ENCODE measurements at regions not wholly inside any gene's neighbourhood (a gene's known extent, or its start where the extent isn't known, plus 50 kb on each side); places are given as distances from the start of the nearest gene placed in this dataset.
A peak's percentile ranks its signal among the peaks of the same experiment; 100 is the strongest.

GRCh38 chr1:234680331-234680904 is 70.4 kb upstream of the IRF2BP2 start:
- no peak for ATAC-seq
- BruUV-seq (replicated peaks): no TSS peak
- H3K9me3 ChIP-seq (replicated peaks; ENCODE audit: control insufficient read depth, insufficient read depth, low read depth, low read length): no peaks in the 10 kb centered on the region
- no peak overlapping the region for H2AFZ ChIP-seq (ENCODE audit: low read depth, low read length)
- intact Hi-C loops (cut with micrococcal nuclease) (no loop called here), in situ Hi-C loops (cut with MboI) (no loop called here)
- H3K27me3 ChIP-seq (ENCODE audit: control insufficient read depth in 2 of 2, insufficient read depth in 2 of 2, low read length in 2 of 2): no peaks in the 10 kb centered on the region
- H3K9me1 ChIP-seq (ENCODE audit: control insufficient read depth, insufficient read depth, low read length): no peaks in the 10 kb centered on the region
- H3K4me3 ChIP-seq: no peak overlapping the region
- H3K36me3 ChIP-seq (ENCODE audit: control insufficient read depth, insufficient read depth, low read length): no peaks in the 10 kb centered on the region
- ChIA-PET POLR2A (interaction anchor here (0.8 kb wide), 1 partner anchor 61 kb away, joined by 4 read pairs; no protein-coding TSS in a partner anchor), CTCF (ENCODE audit: low intra/inter-chr PET ratio) (no interaction called here)
- no peak overlapping the region for H3K9ac ChIP-seq (ENCODE audit: insufficient read depth in 1 of 2, low read depth in 2 of 2, low read length in 2 of 2)
- H3K4me1 ChIP-seq (replicated peaks in 1 of 2; ENCODE audit: control insufficient read depth in 2 of 2, insufficient read depth in 2 of 2, low read length in 2 of 2): peaks cover 2 to 9% of the 10 kb centered on the region in 2 experiments; a peak in 3 of 5 replicates
- H4K20me1 ChIP-seq (replicated peaks; ENCODE audit: control insufficient read depth, insufficient read depth, low read length): no peaks in the 10 kb centered on the region
- no peak overlapping the region for H3K4me2 ChIP-seq (ENCODE audit: insufficient read depth, low read length)
- no peaks in the 10 kb centered on the region for H3K79me2 ChIP-seq (ENCODE audit: control insufficient read depth, insufficient read depth, low read length)
- 60% methylated on average over 8 of the region's 8 CpGs for WGBS (ENCODE audit: insufficient coverage, low coverage, missing lambda C conversion rate)
- FAIRE-seq: no peak
- no peak for DNase-seq (ENCODE audit: extremely low read depth in 1 of 4, low spot score in 3 of 4)
- H3K27ac ChIP-seq (ENCODE audit: extremely low read depth, low read depth, low read length): no peak overlapping the region
- TF ChIP-seq ARID2 (IDR thresholded peaks at IDR 0.05): 0 out of 2 replicates have a peak, but pooled peaks have one; percentile 32
- TF ChIP-seq IRF9 (tag; IDR thresholded peaks at IDR 0.05): no peak
- no peak for TF ChIP-seq XRCC4 (IDR thresholded peaks at IDR 0.05; ENCODE audit: extremely low read depth, insufficient read depth, insufficient read length)
- TF ChIP-seq CREB3L1 (IDR thresholded peaks at IDR 0.05; ENCODE audit: borderline replicate concordance, low read depth): no peak
- TF ChIP-seq THRB (CRISPR knock-in tag; conservative IDR thresholded peaks at IDR 0.05): peak; percentile 86
- TF ChIP-seq HOMEZ (CRISPR knock-in tag; IDR thresholded peaks at IDR 0.05): no peak
- peak; percentile 69; the same call in 1 of the 2 replicates for TF ChIP-seq OTX1 (CRISPR knock-in tag; IDR thresholded peaks at IDR 0.05)
- no peak for TF ChIP-seq CBX3 (IDR thresholded peaks at IDR 0.05; ENCODE audit: borderline replicate concordance in 1 of 2, low read length in 2 of 2)
- no peak for TF ChIP-seq NEUROD1 (IDR thresholded peaks at IDR 0.05; ENCODE audit: borderline replicate concordance, low read depth, low read length, partially characterized antibody)
- TF ChIP-seq GABPA (tag; conservative IDR thresholded peaks at IDR 0.05; ENCODE audit: low read depth): no peak
- 0 out of 2 replicates have a peak, but pooled peaks have one; percentile 67 for TF ChIP-seq LARP7 (IDR thresholded peaks at IDR 0.05)
- TF ChIP-seq GTF2A2 (tag; IDR thresholded peaks at IDR 0.05): no peak
- TF ChIP-seq MEF2D (tag; conservative IDR thresholded peaks at IDR 0.05; ENCODE audit: low read depth): no peak
- TF ChIP-seq FOXP4 (CRISPR knock-in tag; IDR thresholded peaks at IDR 0.05; ENCODE audit: borderline replicate concordance): no peak
- 0 out of 2 replicates have a peak, but pooled peaks have one; percentile 43 for TF ChIP-seq EHMT2 (IDR thresholded peaks at IDR 0.05)

Data from K562 (cell line).